ENCODE measurements at regions not wholly inside any gene's neighbourhood (a gene's known extent, or its start where the extent isn't known, plus 50 kb on each side); places are given as distances from the start of the nearest gene placed in this dataset.
"Not testable (repeated sequence)": the region's sequence is repeated elsewhere in the genome, so short reads cannot be mapped to it uniquely, and the experiment has no call there.

DNA sequence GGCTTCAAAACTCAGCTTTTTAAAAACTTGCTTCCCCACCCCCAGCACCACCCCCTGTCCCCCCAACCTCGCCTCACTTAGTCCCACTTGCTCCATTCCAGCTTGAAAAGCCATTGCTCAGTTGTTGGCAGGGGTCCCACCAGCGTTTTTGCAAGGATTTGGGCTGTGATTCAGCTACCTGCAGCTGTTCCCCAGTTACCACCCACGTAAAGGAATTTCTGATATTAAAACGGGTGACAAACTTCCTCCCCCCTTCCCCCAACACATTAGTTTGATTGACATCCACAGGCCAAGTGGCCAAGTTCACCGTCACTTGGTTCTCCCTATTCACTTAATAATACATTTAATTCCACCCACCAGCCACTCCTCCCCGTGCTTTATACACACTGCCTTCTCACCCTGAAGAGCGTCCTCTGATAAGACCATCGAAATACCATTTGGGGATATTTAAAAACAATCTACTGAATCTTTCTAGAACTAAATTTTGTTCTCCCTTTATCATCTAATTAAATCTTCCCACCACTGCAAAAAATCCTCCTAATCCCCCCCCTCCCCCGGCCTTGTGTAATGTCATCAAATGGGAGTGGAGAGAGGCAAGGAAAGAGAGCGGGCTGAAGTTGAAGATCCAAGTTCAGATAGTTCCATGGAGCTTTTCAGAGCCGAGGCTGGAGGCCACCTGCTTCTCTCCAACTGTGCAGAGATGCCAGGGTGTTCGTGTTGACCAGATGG, 55.1 kb downstream of the SOX9 start:
- DNase-seq = no peak

DNA sequence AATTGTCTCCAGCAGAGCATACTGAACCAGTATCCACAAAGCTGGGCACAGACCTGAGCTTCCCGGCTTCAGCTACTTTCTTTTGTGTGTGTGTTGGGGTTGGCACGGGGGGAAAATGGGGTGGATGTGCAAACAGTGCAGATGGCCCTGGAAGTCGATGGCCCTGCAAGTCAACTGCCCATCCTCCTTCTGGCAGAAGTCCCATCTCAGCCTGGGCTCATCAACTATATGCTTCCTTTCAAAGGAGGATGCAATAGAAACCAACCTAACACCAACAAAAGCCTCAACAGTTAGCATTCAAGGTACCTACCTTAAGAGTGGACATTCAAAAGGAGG, 55.7 kb downstream of the SOX9 start:
- no peak for DNase-seq

DNA sequence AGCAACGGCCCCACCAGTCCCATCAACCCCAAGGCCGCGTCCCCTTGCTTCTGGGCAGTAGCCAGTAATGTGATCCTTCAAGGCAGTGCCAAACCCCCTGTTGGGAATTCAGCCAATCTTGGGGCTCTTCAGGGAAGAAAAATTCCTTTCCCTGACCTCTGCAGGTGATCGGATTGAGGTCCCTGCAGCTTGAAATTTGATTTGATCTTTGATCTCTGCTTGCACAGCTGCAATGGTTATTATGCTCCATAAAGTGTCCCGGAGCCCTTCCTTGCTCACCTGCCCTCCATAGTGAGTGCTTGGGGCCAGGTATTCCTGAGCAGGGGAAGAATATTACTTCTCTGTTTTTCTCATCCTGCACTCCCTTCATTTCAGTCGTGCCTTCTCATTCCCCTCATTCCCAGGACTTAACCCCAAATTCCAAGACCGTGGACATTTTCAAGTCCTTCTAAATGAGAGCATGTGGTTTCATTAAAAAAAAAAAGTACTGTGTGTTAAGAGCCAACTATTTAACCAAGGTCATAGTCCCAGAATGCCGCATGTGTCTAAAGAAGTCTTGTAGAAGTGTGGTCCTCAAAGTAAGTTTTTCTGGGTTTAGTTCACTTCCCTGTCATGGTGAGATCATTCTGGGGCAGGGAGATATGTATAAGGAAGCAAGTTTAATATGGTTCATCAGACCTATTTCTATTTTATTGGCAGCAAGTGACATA, 56.3 kb downstream of the SOX9 start:
- no peak for DNase-seq

DNA sequence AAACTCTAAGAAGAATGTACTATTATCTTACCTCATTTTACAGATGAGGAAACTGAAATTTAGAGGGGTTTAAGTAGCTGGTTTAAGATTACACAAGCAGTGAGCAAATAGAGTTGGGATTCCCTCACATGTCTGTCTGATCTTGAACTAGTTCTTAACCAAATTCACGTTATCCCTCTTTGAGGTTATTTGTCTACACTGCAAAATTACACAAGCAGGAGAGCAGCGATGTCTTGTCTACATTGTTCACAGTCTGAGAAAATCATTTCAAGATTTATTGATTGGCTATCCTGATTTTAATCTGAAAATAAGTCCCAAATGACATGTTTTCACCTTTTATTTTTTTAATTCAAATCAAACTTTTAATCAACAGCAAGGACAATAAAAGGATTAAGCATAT, 56.9 kb downstream of the SOX9 start:
- DNase-seq = no peak

DNA sequence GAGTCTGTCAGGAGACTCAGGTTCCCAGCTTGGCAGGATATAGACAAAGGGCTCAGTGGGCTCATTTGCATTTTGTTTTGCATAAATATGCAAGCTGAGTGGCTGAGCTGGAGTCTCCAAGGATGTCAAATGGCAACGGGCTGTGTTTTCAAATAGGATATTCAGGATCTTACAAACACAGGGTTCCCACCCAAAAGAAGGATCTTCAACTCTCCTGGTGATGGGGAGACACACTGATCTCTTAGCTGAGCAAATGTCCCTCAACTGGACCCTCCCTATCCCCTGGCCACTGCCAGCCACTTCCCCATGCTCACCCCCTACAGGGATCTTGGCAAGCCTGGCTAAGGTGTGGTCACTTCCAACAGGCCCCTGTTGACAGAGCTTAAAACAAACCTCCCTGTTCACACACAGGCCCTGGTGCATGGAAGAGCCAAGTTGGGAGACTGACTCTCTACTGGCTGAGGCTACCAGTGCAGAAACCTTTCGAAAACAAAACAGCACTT, 61.6 kb downstream of the SOX9 start:
- no peak for DNase-seq

DNA sequence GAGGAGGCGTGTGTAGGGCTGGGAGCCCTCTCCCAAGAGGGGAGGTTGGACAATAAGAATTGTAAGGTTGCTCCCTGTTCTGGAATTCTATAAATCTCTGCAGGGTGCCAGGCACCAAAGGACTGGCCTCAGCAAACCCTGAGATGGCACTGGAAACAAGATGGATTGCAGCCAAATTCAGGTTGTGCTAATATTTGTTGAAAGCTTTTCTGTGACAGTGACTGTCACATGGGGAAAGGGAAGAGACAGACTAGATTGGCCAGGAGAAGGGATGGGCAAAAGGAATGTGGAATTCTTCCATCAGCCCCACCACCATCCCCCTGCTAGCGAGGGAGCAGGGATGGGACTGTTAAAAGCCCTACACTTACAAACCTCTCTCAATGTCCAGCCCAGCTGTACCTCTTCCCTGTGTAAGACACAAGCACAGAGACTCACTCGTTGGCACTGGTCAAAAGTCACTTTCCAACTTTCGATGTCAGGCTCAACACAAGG, 62.4 kb downstream of the SOX9 start:
- no peak for DNase-seq

DNA sequence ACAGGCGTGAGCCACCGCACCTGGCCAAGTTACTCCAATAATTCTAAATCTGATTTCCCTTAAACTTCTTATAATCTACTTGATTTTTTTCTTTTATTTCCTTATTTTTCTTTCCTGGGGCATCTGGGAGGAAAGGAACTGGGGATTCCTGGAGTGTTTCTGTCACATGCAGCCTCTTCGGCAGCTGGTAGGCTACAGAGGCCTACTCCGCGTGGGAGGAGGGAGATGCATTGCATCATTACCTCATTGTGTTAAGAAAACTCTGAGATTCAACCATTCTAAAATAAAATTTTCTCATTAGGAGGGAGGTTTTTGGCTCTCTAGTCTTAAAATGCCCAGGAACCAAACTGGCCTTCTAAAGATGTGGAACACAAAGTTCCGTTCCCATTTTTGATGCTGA, 64.0 kb downstream of the SOX9 start:
- DNase-seq = no peak

DNA sequence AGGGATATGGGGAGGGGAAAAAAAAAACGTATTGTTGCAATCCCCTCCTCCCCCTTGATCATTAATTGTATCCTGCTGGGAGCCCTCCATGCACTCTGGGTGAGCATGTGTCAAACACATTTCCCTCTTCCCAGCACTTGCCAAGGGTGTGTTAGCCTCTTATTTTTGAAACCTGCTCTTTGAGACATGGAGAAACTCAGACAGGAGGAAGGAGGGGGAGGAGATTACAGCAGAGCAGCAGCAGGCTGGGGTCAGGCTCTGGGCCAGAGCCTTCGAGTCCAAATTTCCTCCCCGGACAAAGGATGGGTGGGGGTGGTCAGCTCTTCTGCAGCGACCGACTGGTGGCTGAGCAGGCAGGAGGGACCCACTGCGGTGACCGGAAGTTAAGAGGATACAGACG, 64.7 kb downstream of the SOX9 start:
- DNase-seq = no peak

DNA sequence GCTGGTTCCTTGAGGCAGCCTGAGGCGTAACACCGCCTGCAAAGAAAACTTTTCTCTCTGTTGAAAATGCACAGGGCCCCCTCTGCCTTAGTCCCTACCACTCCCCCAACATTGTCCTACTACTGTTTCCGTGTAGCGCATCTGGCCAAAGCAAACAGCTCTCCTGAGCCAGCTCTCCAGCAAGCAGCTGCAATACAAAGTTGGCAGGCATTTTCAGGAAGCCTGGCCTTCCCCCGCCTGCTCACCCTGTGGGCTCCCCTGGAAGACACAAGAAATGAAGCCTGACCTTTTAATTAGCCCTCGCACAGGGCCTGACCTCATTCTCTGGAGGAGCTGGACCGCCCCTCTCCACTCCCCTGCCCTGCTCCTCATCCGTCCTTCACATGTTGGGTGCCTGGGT, 66.7 kb downstream of the SOX9 start:
- DNase-seq = no peak

DNA sequence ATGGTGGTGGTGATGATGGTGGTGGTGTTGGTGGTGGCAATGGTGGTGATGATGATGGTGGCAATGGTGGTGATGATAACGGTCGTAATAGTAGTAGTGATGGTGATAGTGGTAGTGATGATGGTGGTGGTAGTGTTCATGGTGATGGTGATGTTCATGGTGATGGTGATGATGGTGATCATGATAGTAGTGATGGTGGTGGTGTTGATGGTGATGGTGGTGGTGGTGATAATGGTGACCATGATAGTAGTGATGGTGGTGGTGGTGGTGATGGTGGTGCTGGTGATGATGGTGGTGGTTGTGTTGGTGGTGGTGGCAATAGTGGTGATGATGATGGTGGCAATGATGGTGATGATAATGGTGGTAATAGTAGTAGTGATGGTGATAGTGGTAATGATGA, 68.0 kb downstream of the SOX9 start:
- no peak for DNase-seq

DNA sequence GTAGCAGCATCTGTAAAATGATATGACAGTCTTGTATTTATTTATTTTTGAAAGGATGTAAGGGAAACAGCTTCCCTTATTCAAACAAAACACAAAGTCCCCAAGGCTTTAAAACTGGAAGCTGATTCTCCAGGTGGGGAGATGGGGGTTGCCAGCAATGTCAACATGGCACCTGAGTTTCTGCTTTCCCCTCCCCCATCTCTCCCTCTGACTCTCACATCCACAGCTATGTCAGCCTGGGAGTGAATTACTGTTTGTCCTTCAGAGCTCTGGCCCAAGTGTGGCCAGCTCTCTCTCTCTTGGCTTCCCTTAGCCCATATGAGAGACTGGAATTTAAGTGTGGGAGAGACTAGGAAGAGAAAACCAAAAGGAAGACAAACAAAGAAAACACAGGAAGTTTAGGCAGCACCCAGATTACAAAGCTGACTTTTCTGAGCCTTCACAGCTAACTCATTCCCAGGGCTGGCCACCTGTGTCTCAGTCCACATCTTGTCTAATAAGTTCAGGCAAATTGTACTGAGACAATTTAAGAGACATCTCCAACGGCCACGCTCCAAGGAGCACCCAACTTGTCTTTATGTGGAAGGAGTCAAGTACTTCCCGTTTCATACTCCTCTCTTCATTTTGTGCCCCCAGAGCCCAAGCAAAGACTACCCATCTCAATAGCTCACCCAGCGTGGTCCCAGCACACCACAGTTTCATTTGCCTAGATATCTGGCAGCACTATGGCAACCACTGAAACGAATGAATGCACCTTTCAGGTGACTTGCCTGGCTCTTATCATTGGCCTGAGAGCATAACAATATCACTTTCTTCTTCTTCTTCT, 69.2 kb downstream of the SOX9 start:
- DNase-seq = no peak

DNA sequence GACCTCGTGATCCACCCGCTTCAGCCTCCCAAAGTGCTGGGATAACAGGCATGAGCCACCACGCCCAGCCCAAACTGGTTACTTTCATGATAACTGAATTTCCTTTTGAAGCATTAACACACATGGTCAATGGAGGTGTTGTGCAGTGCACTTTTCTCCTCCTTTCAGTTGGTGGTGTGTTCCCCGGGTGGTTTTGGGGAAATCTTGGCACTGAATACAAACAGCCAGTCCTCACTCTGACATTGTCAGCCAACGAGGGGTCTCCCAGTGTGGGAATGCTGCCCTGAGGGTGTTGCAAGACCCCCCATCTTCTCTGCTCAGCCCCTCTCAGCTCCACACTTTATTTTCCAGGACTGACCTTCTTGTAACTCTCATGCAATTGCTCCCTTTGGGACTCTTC, 70.5 kb downstream of the SOX9 start:
- no peak for DNase-seq

DNA sequence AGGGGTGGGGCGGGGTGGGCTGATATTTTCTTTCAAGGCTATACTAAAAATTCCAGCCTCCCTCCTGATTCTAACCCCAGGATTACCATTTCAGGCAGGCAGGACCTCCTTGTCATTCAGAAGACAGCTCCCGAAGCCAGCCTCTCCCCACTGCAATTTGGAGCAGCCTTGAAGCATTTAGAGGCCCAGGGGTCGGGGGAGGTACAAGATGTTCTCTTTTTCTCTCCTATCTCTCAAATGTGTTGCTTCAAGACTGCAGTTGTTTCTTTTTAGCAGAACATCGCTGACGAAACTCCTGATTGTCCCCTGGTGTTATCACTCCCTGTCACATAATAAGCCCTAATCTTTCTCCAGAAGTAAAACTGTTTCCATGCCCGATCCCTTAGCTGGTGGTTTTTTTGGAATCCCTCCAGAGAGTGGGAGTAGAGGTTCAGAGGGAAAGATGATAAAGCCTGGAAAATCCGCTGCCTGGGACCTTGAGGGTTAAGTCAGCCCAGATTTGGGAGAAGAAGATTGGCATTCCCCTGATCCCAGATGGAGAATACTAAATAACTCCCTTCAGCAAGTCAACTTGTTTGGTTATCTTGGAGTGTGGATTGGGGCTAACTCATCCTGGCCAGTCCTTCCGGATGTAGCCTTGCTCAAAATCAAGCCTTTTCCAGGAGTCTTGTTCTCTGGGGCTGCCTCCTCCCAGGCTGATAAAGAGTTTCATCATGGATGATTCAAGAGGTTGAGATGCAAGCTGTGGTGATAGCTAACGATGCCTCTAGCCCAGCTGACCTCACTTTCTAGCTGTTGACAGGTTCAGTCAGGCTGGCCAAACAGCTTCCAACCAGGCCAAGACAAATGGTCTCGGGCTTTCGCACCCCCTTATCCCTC, 71.3 kb downstream of the SOX9 start:
- no peak for DNase-seq

DNA sequence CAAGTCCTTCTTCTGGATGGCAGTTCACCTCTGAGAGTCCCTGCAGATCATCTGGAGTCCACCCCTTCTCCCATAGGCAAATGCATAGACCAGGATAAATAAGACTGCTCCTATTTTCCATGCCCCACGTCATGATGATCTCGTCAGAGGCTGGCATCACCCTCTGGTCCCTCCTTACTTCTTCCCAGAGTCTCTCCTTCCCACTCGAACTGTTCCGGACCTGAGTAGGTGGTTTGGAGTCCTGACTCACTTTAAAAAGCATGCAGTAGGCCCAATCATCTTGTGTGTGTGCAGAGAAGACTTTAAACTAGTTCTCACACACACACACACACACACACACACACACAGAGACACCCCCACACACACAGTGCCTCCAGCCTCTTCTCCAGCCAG, 72.0 kb downstream of the SOX9 start:
- DNase-seq = no peak

DNA sequence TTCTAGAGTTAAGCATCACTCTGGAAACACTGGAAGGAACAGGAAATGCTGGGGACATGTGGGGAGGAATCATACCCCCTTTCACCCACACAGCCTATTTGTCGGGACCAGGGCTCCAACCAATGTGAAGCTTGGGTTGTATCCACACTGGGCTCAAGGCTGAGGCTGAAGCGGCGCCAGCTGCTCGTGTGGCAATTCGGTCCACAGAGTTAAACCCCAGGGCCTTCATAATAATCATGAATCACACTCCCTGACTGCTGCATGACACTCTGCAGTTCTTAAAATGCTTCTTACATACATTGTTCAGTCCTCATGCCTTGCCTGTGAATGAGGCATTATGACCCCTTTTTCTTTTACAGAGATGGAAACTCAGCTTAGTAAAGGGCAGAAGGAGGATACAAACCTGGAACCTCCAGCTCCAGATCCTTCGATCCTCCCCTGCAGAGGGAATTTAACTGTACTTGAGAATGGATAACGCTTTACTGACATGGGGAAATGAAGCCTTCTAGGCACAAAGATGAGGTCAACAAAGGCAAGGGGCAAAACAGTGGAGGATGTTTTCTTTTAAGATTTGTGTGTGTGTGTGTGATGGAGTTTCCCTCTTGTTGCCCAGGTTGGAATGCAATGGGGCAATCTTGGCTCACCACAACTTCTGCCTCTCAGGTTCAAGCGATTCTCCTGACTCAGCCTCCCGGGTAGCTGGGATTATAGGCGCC, 72.7 kb downstream of the SOX9 start:
- no peak for DNase-seq

DNA sequence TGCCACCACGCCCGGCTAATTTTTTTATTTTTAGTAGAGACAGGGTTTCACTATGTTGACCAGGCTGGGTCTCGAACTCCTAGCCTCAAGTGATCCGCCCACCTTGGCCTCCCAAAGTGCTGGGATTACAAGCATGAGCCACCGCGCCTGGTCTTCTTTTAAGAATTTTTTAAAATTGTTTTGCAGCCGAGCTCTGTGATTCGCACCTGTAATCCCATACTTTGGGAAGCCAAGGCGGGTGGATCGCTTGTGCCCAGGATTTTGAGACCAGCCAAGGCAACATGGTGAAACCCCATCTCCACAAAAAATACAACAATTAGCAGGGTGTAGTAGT, 73.3 kb downstream of the SOX9 start:
- not testable (repeated sequence) for DNase-seq

DNA sequence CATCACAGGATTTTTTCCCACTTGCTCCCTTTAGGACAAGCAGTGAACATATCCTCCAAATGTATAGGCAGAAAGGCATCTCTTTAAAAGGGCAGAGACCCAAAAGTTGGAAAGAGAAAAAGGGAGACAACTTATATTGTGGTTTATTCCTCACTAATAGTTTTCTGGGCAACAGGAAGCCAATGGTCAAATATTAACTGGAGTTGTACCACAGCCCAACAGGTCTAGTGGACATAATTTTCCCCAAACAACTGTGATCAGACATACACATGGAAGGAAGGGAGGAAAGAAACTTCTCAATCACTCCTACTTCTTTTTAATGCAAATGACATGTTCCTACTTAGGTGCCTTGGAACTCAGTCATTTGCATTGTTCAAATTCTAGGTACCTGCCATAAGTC, 78.4 kb downstream of the SOX9 start:
- no peak for DNase-seq

DNA sequence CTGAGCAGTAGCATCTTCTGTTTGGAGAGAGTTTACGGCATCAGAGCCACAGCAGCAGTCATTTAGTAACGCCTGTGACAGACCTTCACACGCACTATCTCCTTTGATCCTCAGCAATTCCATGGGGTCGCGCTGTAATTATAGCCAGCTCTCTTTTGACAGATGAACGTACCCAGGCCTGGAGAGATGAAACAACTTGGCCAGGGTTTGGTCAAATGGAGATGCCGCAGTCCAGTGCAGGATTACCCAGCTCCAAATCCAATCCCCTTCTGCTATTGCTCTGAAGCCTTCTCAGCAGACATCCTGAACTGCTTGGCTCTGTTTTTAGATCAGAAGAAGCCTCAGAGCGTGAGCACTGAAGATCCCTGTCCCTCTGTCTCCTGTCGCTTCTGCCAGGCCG, 83.9 kb downstream of the SOX9 start:
- no peak for DNase-seq

DNA sequence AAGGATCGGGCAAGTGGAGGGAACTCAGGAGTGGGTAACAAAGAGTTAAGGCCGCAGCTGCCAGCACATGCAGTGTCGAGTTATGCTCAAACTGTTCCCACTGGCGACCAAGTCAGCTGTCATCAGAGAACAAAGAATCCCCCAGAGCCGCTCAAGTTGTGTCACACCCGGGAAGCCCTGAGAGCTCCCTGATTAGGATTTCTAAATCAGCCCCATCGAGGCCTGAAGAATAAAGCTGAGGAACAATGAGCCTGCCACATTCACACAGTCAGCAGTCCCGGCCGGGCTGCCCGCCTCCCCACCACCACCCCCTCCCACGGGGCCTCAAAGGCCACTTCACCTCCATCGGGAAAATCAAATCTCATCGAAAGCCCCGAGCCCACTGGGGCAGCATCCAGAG, 84.5 kb downstream of the SOX9 start:
- DNase-seq = no peak

DNA sequence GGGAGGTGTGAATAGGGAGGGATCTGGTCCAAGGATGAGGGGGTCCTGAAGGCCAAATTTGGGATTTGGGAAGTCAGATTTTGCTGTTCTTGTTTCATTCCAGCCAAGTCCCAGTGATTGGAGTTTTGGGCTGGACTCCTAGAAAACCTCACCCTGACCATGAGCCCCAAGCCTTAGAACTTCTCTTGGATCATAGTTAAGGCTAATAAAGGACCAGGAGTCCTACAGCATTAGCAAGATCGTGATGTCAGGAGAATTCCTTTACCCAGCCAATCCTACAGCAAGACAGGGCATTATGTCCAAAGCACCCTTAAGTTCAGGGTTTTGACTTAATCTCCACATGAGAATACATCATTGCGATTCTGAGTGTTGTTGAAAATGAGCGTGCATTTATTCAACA, 85.0 kb downstream of the SOX9 start:
- DNase-seq = no peak

DNA sequence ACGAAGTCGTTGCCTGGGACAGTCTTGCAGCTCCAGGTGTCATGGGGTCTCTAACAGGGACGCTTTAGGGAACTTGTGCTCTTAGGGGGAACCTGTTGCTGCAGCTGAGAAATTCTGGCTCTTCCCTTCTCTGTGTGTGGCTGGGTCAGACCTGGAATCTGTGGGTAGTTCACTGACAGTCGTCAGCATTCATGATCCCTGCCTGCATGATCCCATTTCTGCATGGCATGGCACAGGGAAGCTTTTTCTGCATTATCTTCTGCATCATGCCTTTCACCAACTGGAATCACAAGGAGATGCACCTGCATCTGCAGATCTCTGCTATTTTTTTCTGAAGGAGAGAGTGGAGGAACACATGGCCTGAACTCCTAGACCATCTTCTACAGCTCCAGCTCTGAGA, 85.6 kb downstream of the SOX9 start:
- no peak for DNase-seq

DNA sequence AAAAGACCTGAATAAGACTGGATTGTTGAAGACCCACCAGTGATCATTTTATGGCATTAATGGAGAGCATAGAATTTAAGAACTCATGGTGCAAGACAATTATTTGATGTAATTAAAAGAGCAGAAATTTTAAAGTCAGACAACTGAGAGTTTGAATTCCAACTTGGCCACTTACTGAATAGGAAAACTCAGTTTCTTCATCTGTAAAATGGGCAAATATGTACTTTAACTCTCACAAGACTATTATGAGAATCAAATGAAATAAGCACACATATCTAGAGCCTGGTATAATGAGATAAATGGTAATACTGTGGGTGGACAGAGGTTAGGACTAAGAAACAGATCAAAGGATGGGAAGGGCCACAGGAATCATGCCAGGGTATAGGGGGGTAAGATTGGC, 88.0 kb downstream of the SOX9 start:
- DNase-seq = no peak
